ENCODE measurements at regions not wholly inside any gene's neighbourhood (a gene's known extent, or its start where the extent isn't known, plus 50 kb on each side); places are given as distances from the start of the nearest gene placed in this dataset.

GRCh38 chr5:6875376-6875775 is 162.1 kb downstream of the TENT4A start:
- intact Hi-C loops (cut with micrococcal nuclease): no loop called here
- ATAC-seq (no peak), DNase-seq (no peak)
- CTCF ChIA-PET: no interaction called here
- POLR2A ChIA-PET: no interaction called here
- no peaks in the 10 kb centered on the region for H3K36me3 Mint-ChIP-seq (ENCODE audit: low read depth)
- no peak overlapping the region for H3K27ac Mint-ChIP-seq
- H3K4me1 Mint-ChIP-seq (ENCODE audit: low read depth): no peaks in the 10 kb centered on the region
- no peak overlapping the region for H3K4me3 Mint-ChIP-seq
- no peaks in the 10 kb centered on the region for H3K9me3 Mint-ChIP-seq
- no peaks in the 10 kb centered on the region for H3K27me3 Mint-ChIP-seq
- TF ChIP-seq, protein P1, sequence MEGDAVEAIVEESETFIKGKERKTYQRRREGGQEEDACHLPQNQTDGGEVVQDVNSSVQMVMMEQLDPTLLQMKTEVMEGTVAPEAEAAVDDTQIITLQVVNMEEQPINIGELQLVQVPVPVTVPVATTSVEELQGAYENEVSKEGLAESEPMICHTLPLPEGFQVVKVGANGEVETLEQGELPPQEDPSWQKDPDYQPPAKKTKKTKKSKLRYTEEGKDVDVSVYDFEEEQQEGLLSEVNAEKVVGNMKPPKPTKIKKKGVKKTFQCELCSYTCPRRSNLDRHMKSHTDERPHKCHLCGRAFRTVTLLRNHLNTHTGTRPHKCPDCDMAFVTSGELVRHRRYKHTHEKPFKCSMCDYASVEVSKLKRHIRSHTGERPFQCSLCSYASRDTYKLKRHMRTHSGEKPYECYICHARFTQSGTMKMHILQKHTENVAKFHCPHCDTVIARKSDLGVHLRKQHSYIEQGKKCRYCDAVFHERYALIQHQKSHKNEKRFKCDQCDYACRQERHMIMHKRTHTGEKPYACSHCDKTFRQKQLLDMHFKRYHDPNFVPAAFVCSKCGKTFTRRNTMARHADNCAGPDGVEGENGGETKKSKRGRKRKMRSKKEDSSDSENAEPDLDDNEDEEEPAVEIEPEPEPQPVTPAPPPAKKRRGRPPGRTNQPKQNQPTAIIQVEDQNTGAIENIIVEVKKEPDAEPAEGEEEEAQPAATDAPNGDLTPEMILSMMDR (IDR thresholded peaks at IDR 0.05): no peak

DNA sequence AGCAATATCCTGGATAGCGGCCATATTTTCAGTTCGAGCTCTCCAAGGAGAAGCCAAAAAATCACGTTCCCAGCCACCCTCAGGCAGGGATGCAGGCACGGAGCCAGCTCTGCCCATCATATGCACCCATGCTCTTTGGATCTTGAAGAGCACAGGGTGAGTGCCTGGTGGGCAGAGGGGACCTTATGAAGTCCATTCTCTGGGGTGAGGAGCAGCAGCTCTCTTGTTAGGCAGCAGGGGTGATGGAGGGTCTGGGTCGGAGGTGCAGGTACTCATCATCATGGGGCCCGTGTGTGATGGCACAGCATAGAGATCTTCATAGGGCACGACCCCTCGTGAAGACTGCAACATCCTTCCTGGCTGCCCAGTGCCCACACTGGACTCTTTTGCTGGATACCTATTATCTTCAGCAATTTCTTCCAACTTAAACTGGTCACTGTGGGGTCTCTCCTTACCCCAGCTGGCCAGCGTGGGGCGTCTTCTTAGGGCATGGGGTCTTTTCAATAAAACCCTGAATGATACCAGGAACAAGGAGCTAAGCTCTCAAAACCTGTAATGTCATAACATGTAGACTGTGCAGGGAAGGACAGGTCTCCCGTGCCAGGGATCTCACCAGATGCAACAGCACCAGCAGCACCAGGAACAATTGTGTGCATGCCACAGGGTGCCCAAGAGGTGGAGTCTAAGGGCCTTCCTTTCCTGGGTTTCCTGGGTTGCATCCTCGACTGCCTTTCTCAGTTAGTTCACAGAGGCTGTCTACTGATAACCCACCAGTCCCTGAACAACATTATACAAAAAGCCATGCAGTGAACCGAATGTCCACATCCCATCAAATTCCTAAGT is 165.0 kb downstream of the TENT4A start:
- Mint-ChIP-seq H3K4me3 (no peak overlapping the region), H3K4me1 (ENCODE audit: low read depth) (no peaks in the 10 kb centered on the region), H3K27me3 (no peaks in the 10 kb centered on the region), H3K9me3 (no peaks in the 10 kb centered on the region), H3K27ac (no peak overlapping the region), H3K36me3 (ENCODE audit: low read depth) (no peaks in the 10 kb centered on the region)
- CTCF ChIA-PET: no interaction called here
- no peak for ATAC-seq
- POLR2A ChIA-PET: no interaction called here
- intact Hi-C loops (cut with micrococcal nuclease): no loop called here
- DNase-seq: no peak
- TF ChIP-seq, protein P1 (IDR thresholded peaks at IDR 0.05): no peak

GRCh38 chr5:6885581-6885980 is 172.3 kb downstream of the TENT4A start:
- H3K9me3 Mint-ChIP-seq: peaks cover 15% of the 10 kb centered on the region
- no peak overlapping the region for H3K4me3 Mint-ChIP-seq
- no peaks in the 10 kb centered on the region for H3K36me3 Mint-ChIP-seq (ENCODE audit: low read depth)
- ATAC-seq (no peak), DNase-seq (no peak)
- intact Hi-C loops (cut with micrococcal nuclease): no loop called here
- H3K4me1 Mint-ChIP-seq (ENCODE audit: low read depth): peaks cover 2% of the 10 kb centered on the region
- POLR2A ChIA-PET: no interaction called here
- TF ChIP-seq, protein P1 (IDR thresholded peaks at IDR 0.05): no peak
- no peaks in the 10 kb centered on the region for H3K27me3 Mint-ChIP-seq
- no peak overlapping the region for H3K27ac Mint-ChIP-seq
- CTCF ChIA-PET: no interaction called here

DNA sequence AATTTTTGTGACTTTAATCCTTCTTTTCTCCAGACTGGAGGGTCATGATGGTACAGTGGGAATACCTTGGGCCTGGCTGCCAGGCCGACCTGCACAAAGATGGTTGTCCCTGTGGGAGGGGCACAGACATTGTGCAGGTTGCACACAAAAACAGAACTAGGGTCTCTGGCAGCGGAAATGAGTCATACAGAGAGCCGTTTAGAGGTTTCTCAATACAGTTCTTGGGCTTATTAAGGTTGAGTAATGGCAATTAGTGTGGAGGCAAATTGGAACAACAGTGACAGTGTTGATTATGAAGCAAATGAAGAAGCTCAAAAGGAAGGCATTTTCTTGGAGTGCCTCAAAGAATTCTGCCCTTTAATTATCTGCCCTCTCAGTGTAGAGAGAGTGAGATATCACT is 173.6 kb downstream of the TENT4A start:
- DNase-seq (no peak), ATAC-seq (no peak)
- ChIA-PET POLR2A (no interaction called here), CTCF (no interaction called here)
- intact Hi-C loops (cut with micrococcal nuclease): no loop called here
- peaks cover 15% of the 10 kb centered on the region for H3K9me3 Mint-ChIP-seq
- H3K4me1 Mint-ChIP-seq (ENCODE audit: low read depth): peaks cover 2% of the 10 kb centered on the region
- no peak overlapping the region for H3K4me3 Mint-ChIP-seq
- H3K27me3 Mint-ChIP-seq: no peaks in the 10 kb centered on the region
- no peak overlapping the region for H3K27ac Mint-ChIP-seq
- TF ChIP-seq, protein P1 (IDR thresholded peaks at IDR 0.05): no peak
- no peaks in the 10 kb centered on the region for H3K36me3 Mint-ChIP-seq (ENCODE audit: low read depth)

DNA sequence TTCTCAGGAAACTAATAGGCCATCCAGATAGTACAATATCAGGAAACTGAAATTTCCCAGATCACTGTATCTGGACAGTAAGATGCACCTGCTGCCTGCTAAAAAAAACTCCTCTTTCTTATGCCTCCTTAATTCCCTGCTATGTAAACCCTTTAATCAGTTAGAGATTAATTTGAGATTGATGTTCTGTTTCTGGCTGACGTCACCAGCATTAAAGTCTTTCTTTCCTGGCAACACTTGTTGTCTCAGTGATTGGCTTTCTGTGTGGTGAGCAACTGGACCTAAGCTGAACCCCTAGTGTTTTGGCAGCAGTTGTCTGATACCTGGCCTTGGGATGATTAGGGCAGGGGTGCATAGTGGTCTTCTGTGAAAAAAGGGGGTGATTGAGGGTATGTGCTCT is 175.8 kb downstream of the TENT4A start:
- Mint-ChIP-seq H3K4me3 (no peak overlapping the region), H3K27me3 (no peaks in the 10 kb centered on the region), H3K27ac (no peak overlapping the region), H3K4me1 (ENCODE audit: low read depth) (peaks cover 2% of the 10 kb centered on the region), H3K9me3 (peaks cover 15% of the 10 kb centered on the region), H3K36me3 (ENCODE audit: low read depth) (no peaks in the 10 kb centered on the region)
- TF ChIP-seq, protein P1 (IDR thresholded peaks at IDR 0.05): no peak
- DNase-seq (no peak), ATAC-seq (no peak)
- POLR2A ChIA-PET: interaction anchor here (1.3 kb wide), 1 partner anchor 25 kb away, joined by 3 read pairs; no protein-coding TSS in a partner anchor
- CTCF ChIA-PET: no interaction called here
- intact Hi-C loops (cut with micrococcal nuclease): no loop called here

Data from activated CD8-positive, alpha-beta T cell treated with anti-CD3 and anti-CD28 coated beads for 36 hours (primary cell).